Natural killer cell (primary cell): ENCODE measurements at regions not wholly inside any gene's neighbourhood (a gene's known extent, or its start where the extent isn't known, plus 50 kb on each side); places are given as distances from the start of the nearest gene placed in this dataset.

Experiments
- ATAC-seq, 3 donors: fragments of 150-1000 bp in 2 of 3; fragments of 200-7000 bp in 1 of 3; cut with Tn5 transposase; 1 replicate in 1 of 3; 2 replicates in 2 of 3; pipeline ENCODE4 v1.10.0; 2021; ENCODE audit warnings: mild to moderate bottlenecking in 2 of 3, moderate library complexity in 2 of 3
- DNase-seq, 2 donors: peaks; one replicate each; pipeline versions ENCODE4 v3.0.0 to v3.0.0-alpha.2; 2013 to 2021; ENCODE audit warnings: mixed read lengths in 1 of 2
- H3K27ac ChIP-seq: one replicate; pipeline ENCODE4 v1.5.1; 2013; ENCODE audit warnings: mild to moderate bottlenecking, low read length
- H3K27me3 ChIP-seq: one replicate; pipeline ENCODE4 v1.6.1; 2013; ENCODE audit warnings: low read length; ENCODE audit not compliant: control insufficient read depth, insufficient read depth
- H3K36me3 ChIP-seq: one replicate; pipeline ENCODE4 v1.6.1; 2013; ENCODE audit warnings: low read length; ENCODE audit not compliant: control insufficient read depth, insufficient read depth
- H3K4me1 ChIP-seq: one replicate; pipeline ENCODE4 v1.6.1; 2013; ENCODE audit warnings: low read length; ENCODE audit not compliant: control insufficient read depth, insufficient read depth
- H3K4me3 ChIP-seq: one replicate; pipeline ENCODE4 v1.5.1; 2013; ENCODE audit warnings: low read length
- H3K9me3 ChIP-seq: one replicate; pipeline ENCODE4 v1.6.1; 2013; ENCODE audit warnings: low read length; ENCODE audit not compliant: control insufficient read depth, insufficient read depth
- H3K27ac Mint-ChIP-seq, 2 donors: one replicate each; pipeline ENCODE4 v1.8.0; 2022; ENCODE audit warnings: mild to moderate bottlenecking in 2 of 2, mixed read lengths in 2 of 2, moderate library complexity in 1 of 2
- H3K27me3 Mint-ChIP-seq, 2 donors: one replicate each; pipeline ENCODE4 v1.8.0; 2022; ENCODE audit warnings: low read depth in 2 of 2, mixed read lengths in 2 of 2
- H3K36me3 Mint-ChIP-seq: one replicate; pipeline ENCODE4 v1.8.0; 2022; ENCODE audit warnings: mixed read lengths
- H3K4me1 Mint-ChIP-seq, 2 donors: one replicate each; pipeline ENCODE4 v1.8.0; 2022; ENCODE audit warnings: mixed read lengths in 2 of 2
- H3K4me3 Mint-ChIP-seq: one replicate; pipeline ENCODE4 v1.8.0; 2022; ENCODE audit warnings: mild to moderate bottlenecking, moderate library complexity, mixed read lengths
- H3K9me3 Mint-ChIP-seq, 2 donors: one replicate each; pipeline ENCODE4 v1.8.0; 2022; ENCODE audit warnings: mixed read lengths in 2 of 2
- WGBS: methylation state at CpG from one replicate; pipeline ENCODE4 v1.1.7; 2013; ENCODE audit warnings: missing lambda C conversion rate; ENCODE audit not compliant: insufficient coverage; 5-methylcytosine and 5-hydroxymethylcytosine counted together
- intact Hi-C: fragments of 100-400 bp; cut with micrococcal nuclease; formaldehyde crosslinking; loops from one replicate; pipeline ENCODE4 v1.14.2; 2022
- TF ChIP-seq, protein P1 (sequence below): fragments of 200-600 bp; IDR thresholded peaks from one replicate; pipeline ENCODE4 v1.8.0; 2022; ENCODE audit warnings: antibody characterized with exemption

- Mint-ChIP-seq H3K36me3 (no peaks in the 10 kb centered on the region), H3K9me3 (no peaks in the 10 kb centered on the region), H3K4me1 (peaks cover 0 to 3% of the 10 kb centered on the region in 2 donors), H3K27ac (no peak overlapping the region), H3K4me3 (no peak overlapping the region), H3K27me3 (peaks cover 0 to 6% of the 10 kb centered on the region in 2 donors)
- no peaks in the 10 kb centered on the region for H3K27me3 ChIP-seq
- DNase-seq: no peak
- H3K36me3 ChIP-seq: no peaks in the 10 kb centered on the region
- no peak overlapping the region for H3K4me3 ChIP-seq
- H3K4me1 ChIP-seq: no peaks in the 10 kb centered on the region
- no peaks in the 10 kb centered on the region for H3K9me3 ChIP-seq
- ATAC-seq: no peak
- WGBS: 71% methylated on average over 1 of the region's 1 CpG
- TF ChIP-seq, protein P1, sequence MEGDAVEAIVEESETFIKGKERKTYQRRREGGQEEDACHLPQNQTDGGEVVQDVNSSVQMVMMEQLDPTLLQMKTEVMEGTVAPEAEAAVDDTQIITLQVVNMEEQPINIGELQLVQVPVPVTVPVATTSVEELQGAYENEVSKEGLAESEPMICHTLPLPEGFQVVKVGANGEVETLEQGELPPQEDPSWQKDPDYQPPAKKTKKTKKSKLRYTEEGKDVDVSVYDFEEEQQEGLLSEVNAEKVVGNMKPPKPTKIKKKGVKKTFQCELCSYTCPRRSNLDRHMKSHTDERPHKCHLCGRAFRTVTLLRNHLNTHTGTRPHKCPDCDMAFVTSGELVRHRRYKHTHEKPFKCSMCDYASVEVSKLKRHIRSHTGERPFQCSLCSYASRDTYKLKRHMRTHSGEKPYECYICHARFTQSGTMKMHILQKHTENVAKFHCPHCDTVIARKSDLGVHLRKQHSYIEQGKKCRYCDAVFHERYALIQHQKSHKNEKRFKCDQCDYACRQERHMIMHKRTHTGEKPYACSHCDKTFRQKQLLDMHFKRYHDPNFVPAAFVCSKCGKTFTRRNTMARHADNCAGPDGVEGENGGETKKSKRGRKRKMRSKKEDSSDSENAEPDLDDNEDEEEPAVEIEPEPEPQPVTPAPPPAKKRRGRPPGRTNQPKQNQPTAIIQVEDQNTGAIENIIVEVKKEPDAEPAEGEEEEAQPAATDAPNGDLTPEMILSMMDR: no peak
- no peak overlapping the region for H3K27ac ChIP-seq
- intact Hi-C loops: no loop called here
Measured at GRCh38 chr1:201598973-201599372, 60.0 kb downstream of the NAV1 start.

- DNase-seq (no peak), ATAC-seq (no peak)
- 90% methylated on average over 8 of the region's 8 CpGs for WGBS
- H3K27ac ChIP-seq: no peak overlapping the region
- peaks cover 0 to 3% of the 10 kb centered on the region in 2 donors for H3K4me1 Mint-ChIP-seq
- H3K27me3 Mint-ChIP-seq: peaks cover 0 to 4% of the 10 kb centered on the region in 2 donors
- no peaks in the 10 kb centered on the region for H3K36me3 Mint-ChIP-seq
- no peak overlapping the region for H3K27ac Mint-ChIP-seq
- no peaks in the 10 kb centered on the region for H3K27me3 ChIP-seq
- H3K9me3 Mint-ChIP-seq: no peaks in the 10 kb centered on the region
- TF ChIP-seq, protein P1: no peak
- H3K36me3 ChIP-seq: no peaks in the 10 kb centered on the region
- H3K4me3 Mint-ChIP-seq: no peak overlapping the region
- intact Hi-C loops: no loop called here
- H3K4me1 ChIP-seq: no peaks in the 10 kb centered on the region
- H3K9me3 ChIP-seq: no peaks in the 10 kb centered on the region
- H3K4me3 ChIP-seq: no peak overlapping the region
Measured at GRCh38 chr1:201599548-201599947, 60.6 kb downstream of the NAV1 start.

DNA sequence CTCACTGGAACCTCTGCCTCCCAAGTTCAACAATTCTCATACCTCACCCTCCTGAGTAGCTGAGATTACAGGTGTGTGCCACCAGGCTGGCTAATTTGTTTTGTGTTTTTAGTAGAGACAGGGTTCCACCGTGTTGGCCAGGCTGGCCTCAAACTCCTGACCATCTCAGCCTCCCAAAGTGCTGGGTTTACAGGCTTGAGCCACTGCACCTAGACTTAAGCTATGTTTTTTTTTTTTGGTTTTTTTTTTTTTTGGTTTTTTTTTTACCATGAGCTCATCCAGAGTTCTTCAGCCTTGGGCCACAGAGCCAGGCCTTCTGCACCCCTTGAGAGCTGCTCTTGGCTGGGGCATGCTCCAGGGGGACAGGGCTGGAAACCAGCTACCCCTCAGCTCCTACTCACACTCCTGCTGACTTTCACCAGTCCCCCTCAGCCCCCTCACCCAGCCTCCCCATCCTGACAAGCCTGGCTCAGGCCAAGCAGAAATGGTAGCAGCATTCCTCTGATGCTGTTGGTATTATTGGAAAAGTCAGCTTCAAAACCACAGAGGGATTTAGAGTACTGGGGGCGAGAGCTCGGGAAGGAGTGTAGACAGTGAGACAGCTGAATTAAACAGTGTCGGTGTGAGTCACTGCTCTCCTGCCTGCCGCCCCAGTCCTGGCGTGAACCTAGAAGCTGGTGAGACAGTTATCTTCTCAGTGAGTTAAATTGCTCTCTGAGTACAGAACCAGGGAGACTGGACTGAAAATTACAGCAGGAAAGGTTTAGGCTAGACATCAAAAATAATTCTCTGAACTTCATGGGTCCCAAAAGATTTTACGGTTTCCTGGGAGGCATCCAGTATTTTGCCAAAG is 63.7 kb downstream of the NAV1 start:
- no peaks in the 10 kb centered on the region for H3K4me1 Mint-ChIP-seq
- Histone ChIP-seq H3K27ac (no peak overlapping the region), H3K27me3 (no peaks in the 10 kb centered on the region), H3K36me3 (no peaks in the 10 kb centered on the region), H3K4me3 (no peak overlapping the region), H3K4me1 (no peaks in the 10 kb centered on the region), H3K9me3 (no peaks in the 10 kb centered on the region)
- 86% methylated on average over 7 of the region's 7 CpGs for WGBS
- intact Hi-C loops: no loop called here
- no peaks in the 10 kb centered on the region for H3K36me3 Mint-ChIP-seq
- no peaks in the 10 kb centered on the region for H3K9me3 Mint-ChIP-seq
- TF ChIP-seq, protein P1: no peak
- no peaks in the 10 kb centered on the region for H3K27me3 Mint-ChIP-seq
- H3K4me3 Mint-ChIP-seq: no peak overlapping the region
- no peak overlapping the region for H3K27ac Mint-ChIP-seq
- ATAC-seq: no peak
- DNase-seq: no peak
